MM.1S (cell line): ENCODE measurements at regions not wholly inside any gene's neighbourhood (a gene's known extent, or its start where the extent isn't known, plus 50 kb on each side); places are given as distances from the start of the nearest gene placed in this dataset.

Experiments used
- DNase-seq: peaks from one replicate; pipeline ENCODE4 v3.0.0-alpha.2; 2015
- H2AFZ ChIP-seq: fragments of 300-600 bp; sonication (generic); 2 replicates; pipeline ENCODE4 v1.6.0; 2016; ENCODE audit warnings: antibody characterized with exemption, low read length
- H3F3A ChIP-seq: fragments of 300-600 bp; sonication (generic); 2 replicates; pipeline ENCODE4 v1.6.1; 2016; ENCODE audit warnings: mild to moderate bottlenecking, antibody characterized with exemption, low read length, moderate library complexity, mixed read lengths; ENCODE audit not compliant: insufficient read depth
- H3K27ac ChIP-seq: fragments of 300-600 bp; sonication (generic); 2 replicates; pipeline ENCODE4 v1.5.1; 2016; ENCODE audit warnings: mild to moderate bottlenecking, low read length
- H3K27me3 ChIP-seq: fragments of 300-600 bp; sonication (generic); replicated peaks from 2 replicates; pipeline ENCODE4 v1.6.0; 2016; ENCODE audit warnings: low read length; ENCODE audit not compliant: insufficient read depth
- H3K36me3 ChIP-seq: fragments of 300-600 bp; sonication (generic); replicated peaks from 2 replicates; pipeline ENCODE4 v1.6.1; 2016; ENCODE audit warnings: mild to moderate bottlenecking, low read length, mixed read lengths; ENCODE audit not compliant: insufficient read depth
- H3K4me1 ChIP-seq: fragments of 300-600 bp; sonication (generic); 2 replicates; pipeline ENCODE4 v1.6.1; 2016; ENCODE audit warnings: low read length, mixed read lengths
- H3K4me2 ChIP-seq: fragments of 300-600 bp; sonication (generic); 2 replicates; pipeline ENCODE4 v1.6.0; 2016; ENCODE audit warnings: low read depth, low read length
- H3K4me3 ChIP-seq: fragments of 300-600 bp; sonication (generic); 2 replicates; pipeline ENCODE4 v1.5.1; 2016; ENCODE audit warnings: low read length, mixed read lengths
- H3K79me2 ChIP-seq: fragments of 300-600 bp; sonication (generic); 2 replicates; pipeline ENCODE4 v1.6.1; 2016; ENCODE audit warnings: mixed run types, low read length, mixed read lengths
- H3K9ac ChIP-seq: fragments of 300-600 bp; sonication (generic); 2 replicates; pipeline ENCODE4 v1.6.1; 2016; ENCODE audit warnings: low read length, mixed read lengths
- H3K9me2 ChIP-seq: fragments of 300-600 bp; sonication (generic); replicated peaks from 2 replicates; pipeline ENCODE4 v1.6.1; 2016; ENCODE audit warnings: mild to moderate bottlenecking, low read length, mixed read lengths; ENCODE audit not compliant: insufficient read depth
- H3K9me3 ChIP-seq: fragments of 300-600 bp; sonication (generic); replicated peaks from 2 replicates; pipeline ENCODE4 v1.6.1; 2016; ENCODE audit warnings: mild to moderate bottlenecking, low read length, mixed read lengths; ENCODE audit not compliant: insufficient read depth
- H4K20me1 ChIP-seq: fragments of 300-600 bp; sonication (generic); 2 replicates; pipeline ENCODE4 v1.6.1; 2016; ENCODE audit warnings: mild to moderate bottlenecking, low read length, moderate library complexity, mixed read lengths; ENCODE audit not compliant: insufficient read depth
- EZH2 ChIP-seq: fragments of 300-600 bp; sonication (generic); optimal IDR thresholded peaks from 2 replicates; pipeline ENCODE3; 2017; ENCODE audit warnings: low read depth, mild to moderate bottlenecking, antibody characterized with exemption, low read length, mixed read lengths
- EZH2phosphoT487 ChIP-seq: fragments of 300-600 bp; sonication (generic); IDR thresholded peaks from 2 replicates; pipeline ENCODE4 v1.6.1; 2018; ENCODE audit warnings: antibody characterized with exemption, low read length
- TF ChIP-seq, protein P1 (sequence below): fragments of 300-600 bp; sonication (generic); IDR thresholded peaks from 2 replicates; pipeline ENCODE4 v1.5.1; 2016; ENCODE audit warnings: antibody characterized with exemption, low read length, mixed read lengths

DNA sequence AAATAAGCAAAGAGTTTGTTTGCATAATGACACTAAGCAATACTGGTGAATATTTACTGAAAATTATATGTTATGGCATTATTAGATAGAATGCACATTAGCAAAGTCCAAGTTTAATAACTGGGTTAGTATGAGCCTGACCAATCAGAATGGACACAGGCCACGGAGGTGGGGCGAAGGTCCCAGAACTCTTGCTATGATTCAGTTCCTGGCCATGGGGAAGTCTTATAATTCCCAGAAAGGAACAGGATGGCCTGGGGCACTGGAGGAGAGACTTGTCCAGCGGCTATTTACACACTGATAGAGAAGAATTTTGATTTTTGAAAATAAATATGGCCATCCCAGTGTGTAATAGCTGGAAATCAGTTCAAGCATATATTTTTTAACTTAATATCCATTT lies 372.0 kb downstream of the EFNB2 start:
- Histone ChIP-seq H3K27me3 (no peaks in the 10 kb centered on the region), H3K9ac (no peak overlapping the region), H3K4me3 (no peak overlapping the region), H3K27ac (no peak overlapping the region), H3K36me3 (no peaks in the 10 kb centered on the region), H3K9me3 (no peaks in the 10 kb centered on the region), H3F3A (no peaks in the 10 kb centered on the region), H3K9me2 (no peaks in the 10 kb centered on the region), H2AFZ (no peak overlapping the region), H3K4me2 (no peak overlapping the region), H4K20me1 (no peaks in the 10 kb centered on the region), H3K79me2 (no peaks in the 10 kb centered on the region), H3K4me1 (no peaks in the 10 kb centered on the region)
- TF ChIP-seq EZH2phosphoT487 (no peak), EZH2 (no peak)
- TF ChIP-seq, protein P1, sequence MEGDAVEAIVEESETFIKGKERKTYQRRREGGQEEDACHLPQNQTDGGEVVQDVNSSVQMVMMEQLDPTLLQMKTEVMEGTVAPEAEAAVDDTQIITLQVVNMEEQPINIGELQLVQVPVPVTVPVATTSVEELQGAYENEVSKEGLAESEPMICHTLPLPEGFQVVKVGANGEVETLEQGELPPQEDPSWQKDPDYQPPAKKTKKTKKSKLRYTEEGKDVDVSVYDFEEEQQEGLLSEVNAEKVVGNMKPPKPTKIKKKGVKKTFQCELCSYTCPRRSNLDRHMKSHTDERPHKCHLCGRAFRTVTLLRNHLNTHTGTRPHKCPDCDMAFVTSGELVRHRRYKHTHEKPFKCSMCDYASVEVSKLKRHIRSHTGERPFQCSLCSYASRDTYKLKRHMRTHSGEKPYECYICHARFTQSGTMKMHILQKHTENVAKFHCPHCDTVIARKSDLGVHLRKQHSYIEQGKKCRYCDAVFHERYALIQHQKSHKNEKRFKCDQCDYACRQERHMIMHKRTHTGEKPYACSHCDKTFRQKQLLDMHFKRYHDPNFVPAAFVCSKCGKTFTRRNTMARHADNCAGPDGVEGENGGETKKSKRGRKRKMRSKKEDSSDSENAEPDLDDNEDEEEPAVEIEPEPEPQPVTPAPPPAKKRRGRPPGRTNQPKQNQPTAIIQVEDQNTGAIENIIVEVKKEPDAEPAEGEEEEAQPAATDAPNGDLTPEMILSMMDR = no peak
- no peak for DNase-seq

DNA sequence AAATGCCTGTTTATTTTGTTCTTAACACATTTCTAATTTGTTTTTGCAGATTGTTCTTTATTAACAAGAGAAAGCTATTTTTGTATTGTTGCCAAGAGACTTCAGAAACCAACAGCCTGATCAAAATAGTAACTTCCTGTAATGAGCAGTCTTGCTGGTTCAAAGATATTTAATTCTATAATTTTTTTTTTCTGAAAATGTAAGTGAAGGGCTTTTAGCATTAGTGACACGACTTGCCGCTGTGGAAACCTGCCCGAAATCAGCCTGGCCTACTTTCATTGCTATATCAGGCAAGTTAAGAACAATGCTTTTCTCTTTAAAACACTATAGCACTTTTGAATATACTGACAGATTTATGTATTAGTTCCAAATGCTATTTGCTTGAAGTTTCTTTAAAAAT lies 374.3 kb downstream of the EFNB2 start:
- H3K27ac ChIP-seq = no peak overlapping the region
- no peak for TF ChIP-seq EZH2phosphoT487
- TF ChIP-seq EZH2 = no peak
- TF ChIP-seq, protein P1 = no peak
- no peaks in the 10 kb centered on the region for H3K9me3 ChIP-seq
- peak; percentile 25 for DNase-seq
- H2AFZ ChIP-seq = no peak overlapping the region
- no peaks in the 10 kb centered on the region for H3K4me1 ChIP-seq
- no peaks in the 10 kb centered on the region for H3K9me2 ChIP-seq
- no peaks in the 10 kb centered on the region for H3F3A ChIP-seq
- H3K4me3 ChIP-seq = no peak overlapping the region
- no peak overlapping the region for H3K9ac ChIP-seq
- H3K4me2 ChIP-seq = no peak overlapping the region
- H4K20me1 ChIP-seq = no peaks in the 10 kb centered on the region
- no peaks in the 10 kb centered on the region for H3K36me3 ChIP-seq
- no peaks in the 10 kb centered on the region for H3K27me3 ChIP-seq
- H3K79me2 ChIP-seq = no peaks in the 10 kb centered on the region

DNA sequence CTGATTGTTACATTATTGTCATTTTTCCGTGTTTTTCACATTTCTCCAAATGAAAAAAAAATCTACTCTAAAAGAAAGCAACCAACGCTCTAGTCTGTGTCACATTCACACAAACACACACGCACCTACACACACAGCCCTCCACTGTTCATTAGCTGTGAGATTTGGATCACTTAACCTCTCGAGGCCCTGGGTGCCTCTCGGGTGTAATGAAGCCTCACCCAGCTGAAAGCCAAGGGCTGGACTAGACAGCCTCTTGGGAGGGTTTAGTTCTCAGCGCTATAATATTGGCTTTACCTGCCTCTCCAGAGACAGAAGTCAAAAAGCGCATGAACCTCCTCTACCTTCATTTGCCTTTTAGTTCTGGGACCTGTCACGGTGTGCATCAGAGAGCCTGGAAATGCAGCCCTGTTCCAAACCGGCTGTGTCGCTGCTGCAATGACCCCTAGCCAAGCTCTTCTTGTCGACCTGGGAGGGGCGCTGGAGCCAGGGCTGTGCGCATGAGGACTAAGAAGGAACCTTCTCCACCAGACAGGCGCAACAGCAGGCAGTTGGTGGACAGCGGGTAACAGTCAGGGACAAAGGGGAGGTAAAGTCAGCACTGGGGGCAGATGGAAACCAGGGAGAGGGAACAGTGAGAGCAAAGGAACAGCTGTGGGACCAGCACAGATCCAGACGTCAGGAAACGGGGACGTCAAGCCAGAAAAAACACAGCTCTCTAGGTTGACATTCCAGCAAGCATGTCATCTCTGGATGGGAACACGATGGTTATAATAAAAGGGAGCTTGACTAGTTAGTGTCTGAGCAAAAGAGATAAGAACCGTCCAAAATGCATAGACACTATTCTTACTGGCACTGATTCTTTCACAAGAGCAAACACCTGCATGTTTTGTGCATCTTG lies 375.9 kb downstream of the EFNB2 start:
- Histone ChIP-seq H3K27me3 (no peaks in the 10 kb centered on the region), H3K27ac (no peak overlapping the region), H3K4me2 (no peak overlapping the region), H3K4me1 (no peaks in the 10 kb centered on the region), H3K79me2 (no peaks in the 10 kb centered on the region), H3F3A (no peaks in the 10 kb centered on the region), H3K4me3 (no peak overlapping the region), H2AFZ (no peak overlapping the region), H4K20me1 (no peaks in the 10 kb centered on the region), H3K36me3 (no peaks in the 10 kb centered on the region), H3K9me2 (no peaks in the 10 kb centered on the region), H3K9me3 (no peaks in the 10 kb centered on the region), H3K9ac (no peak overlapping the region)
- TF ChIP-seq, protein P1 = no peak
- TF ChIP-seq EZH2 (no peak), EZH2phosphoT487 (no peak)
- DNase-seq = no peak
